ENCODE measurements at regions not wholly inside any gene's neighbourhood (a gene's known extent, or its start where the extent isn't known, plus 50 kb on each side); places are given as distances from the start of the nearest gene placed in this dataset.

DNA sequence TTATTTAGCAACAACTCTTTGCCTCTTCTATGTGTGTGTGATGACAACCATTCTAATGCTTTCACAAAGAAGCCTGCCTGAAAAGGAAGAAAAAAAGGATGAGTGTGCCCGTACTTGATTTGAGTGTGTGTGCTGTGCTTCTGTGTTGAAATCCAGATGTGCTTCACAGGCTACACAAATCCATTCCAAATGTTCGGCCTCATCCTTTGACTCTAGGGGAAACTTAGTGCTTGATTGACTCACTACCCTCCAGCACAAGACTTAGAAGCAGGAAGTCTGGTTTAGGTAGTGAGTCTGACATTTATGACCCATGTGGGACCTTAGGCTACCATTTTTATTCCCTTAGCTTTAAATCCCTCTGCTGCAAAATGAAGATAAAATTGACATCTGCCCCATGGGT lies 108.8 kb upstream of the PLAAT1 start:
- TF ChIP-seq CTCF (IDR thresholded peaks at IDR 0.05 in 2 of 3, conservative IDR thresholded peaks at IDR 0.05 in 1 of 3; ENCODE audit: insufficient read depth in 2 of 3, low read depth in 1 of 3, low read length in 3 of 3) (no peak), PREB (CRISPR knock-in tag; IDR thresholded peaks at IDR 0.05) (no peak), HDAC2 (IDR thresholded peaks at IDR 0.05) (no peak)
